LNCAP (cell line): ENCODE measurements at regions not wholly inside any gene's neighbourhood (a gene's known extent, or its start where the extent isn't known, plus 50 kb on each side); places are given as distances from the start of the nearest gene placed in this dataset.

Experiments used
- TF ChIP-seq, protein P1 (sequence below): fragments of 450-650 bp; IDR thresholded peaks from 2 replicates; pipeline ENCODE4 v1.5.1; 2017; ENCODE audit warnings: mild to moderate bottlenecking

- TF ChIP-seq, protein P1, sequence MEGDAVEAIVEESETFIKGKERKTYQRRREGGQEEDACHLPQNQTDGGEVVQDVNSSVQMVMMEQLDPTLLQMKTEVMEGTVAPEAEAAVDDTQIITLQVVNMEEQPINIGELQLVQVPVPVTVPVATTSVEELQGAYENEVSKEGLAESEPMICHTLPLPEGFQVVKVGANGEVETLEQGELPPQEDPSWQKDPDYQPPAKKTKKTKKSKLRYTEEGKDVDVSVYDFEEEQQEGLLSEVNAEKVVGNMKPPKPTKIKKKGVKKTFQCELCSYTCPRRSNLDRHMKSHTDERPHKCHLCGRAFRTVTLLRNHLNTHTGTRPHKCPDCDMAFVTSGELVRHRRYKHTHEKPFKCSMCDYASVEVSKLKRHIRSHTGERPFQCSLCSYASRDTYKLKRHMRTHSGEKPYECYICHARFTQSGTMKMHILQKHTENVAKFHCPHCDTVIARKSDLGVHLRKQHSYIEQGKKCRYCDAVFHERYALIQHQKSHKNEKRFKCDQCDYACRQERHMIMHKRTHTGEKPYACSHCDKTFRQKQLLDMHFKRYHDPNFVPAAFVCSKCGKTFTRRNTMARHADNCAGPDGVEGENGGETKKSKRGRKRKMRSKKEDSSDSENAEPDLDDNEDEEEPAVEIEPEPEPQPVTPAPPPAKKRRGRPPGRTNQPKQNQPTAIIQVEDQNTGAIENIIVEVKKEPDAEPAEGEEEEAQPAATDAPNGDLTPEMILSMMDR: no peak
Measured at GRCh38 chr11:104565583-104565961, 332.7 kb downstream of the CASP12 start.

DNA sequence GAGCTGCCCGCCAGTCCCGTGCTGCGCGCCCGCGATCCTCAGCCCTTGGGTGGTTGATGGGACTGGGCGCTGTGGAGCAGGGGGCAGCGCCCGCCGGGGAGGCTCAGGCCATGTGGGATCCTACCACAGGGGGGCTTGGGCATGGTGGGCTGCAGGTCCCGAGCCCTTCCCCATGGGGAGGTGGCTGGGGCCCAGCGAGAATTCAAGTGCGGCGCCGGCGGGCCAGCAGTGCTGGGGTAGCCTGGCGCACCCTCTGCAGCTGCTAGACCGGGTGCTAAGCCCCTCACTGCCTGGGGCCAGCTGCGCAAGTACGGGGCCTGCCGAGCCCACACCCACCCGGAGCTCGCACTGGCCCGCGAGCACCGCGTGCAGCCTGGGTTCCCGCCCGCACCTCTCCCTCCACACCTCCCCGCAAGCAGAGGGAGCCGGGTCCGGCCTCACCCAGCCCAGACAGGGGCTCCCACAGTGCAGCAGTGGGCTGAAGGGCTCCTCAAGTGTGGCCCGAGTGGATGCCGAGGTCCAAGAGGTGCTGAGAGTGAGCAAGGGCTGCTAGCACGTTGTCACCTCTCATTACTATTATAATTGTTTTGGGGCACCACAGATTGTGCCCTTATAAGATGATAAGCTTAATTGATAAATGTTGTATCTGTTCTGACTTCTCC lies 333.2 kb downstream of the CASP12 start:
- TF ChIP-seq, protein P1: no peak

- TF ChIP-seq, protein P1: no peak
Measured at GRCh38 chr11:104556606-104557301, 341.5 kb downstream of the CASP12 start.

DNA sequence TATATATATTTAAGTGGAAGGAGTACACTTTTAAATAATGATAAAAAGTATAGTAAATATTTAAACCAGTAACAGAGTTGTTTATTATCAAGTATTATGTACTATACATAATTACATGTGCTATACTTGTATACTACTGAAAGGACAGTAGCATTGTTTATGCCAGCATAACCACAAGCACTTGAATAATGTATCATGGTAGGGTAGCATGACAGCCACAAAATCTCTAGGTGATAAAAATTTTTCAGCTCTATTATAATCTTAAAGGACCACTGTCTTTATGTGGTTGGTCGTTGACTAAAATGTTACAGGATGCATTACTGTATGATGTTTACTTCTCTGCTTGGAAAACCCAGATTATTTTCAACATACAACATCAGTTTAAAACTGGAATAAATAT lies 349.2 kb downstream of the CASP12 start:
- TF ChIP-seq, protein P1: no peak

DNA sequence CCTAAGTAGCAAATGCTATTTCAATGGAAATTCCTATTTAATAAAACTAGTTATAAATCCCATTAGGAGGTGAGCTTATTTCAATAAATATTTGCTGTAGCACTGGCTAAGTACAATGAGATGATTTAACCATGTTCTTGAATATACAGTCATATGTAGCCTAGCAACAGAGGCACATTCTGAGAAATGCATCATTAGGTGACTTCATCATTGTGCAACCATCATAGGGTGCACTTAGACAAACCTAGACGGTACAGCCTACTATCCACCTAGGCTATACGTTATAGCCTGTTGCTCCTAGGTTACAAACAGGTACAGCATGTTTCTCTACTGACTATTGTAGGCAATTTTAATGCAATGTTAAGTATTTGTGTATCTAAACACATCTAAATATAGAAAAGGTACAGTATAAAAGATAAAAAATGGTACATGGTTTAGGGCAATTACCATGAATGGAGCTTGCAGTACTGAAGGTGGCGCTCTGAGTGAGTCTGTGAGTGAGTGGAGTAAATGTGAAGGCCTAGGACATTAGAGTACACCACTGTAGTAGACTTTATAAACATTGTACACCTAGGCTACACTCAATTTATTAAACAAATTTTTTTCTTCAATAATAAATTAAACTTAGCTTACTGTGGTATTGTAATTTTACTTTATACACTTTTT lies 350.1 kb downstream of the CASP12 start:
- TF ChIP-seq, protein P1: no peak

DNA sequence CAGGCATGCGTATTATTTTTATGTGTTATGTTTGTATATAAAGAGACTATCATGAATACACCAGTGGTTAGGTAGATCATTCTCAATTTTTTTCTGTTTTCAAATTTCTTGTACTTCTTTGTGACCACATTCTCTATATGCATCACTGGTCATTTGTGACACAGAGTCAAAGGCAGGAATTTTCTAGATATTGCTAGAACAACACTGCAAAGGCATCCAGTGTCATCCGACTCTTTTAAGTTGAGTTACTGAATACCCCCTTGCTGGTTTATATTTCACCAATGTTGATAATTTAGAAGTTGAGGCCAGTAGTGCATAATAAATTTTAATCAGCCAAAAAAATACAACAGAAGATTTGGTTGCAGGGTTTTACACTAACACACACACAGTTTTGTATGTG lies 351.8 kb downstream of the CASP12 start:
- TF ChIP-seq, protein P1: no peak

DNA sequence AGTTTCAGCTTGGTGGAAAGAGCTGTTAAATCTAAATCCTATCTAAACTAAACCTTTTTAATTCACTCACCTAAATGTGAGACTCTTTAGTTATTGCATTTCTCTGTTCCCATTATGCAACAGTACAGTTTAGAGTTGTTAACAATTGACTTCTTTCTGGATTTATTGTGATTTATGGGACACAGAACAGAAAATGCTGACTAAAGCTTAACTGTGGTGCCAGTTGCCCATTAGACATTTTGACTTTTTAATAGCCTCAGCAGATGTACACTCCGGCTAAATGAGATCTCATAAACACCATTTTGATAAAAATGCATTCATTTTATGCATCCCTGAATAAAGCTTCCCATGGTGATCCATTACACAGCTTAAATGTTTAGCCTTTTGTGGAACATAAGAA lies 356.6 kb downstream of the CASP12 start:
- TF ChIP-seq, protein P1: no peak
